GM18951 (cell line): ENCODE measurements at regions not wholly inside any gene's neighbourhood (a gene's known extent, or its start where the extent isn't known, plus 50 kb on each side); places are given as distances from the start of the nearest gene placed in this dataset.
"Not testable (repeated sequence)": the region's sequence is repeated elsewhere in the genome, so short reads cannot be mapped to it uniquely, and the experiment has no call there.

ENCODE experiments used
- POLR2A ChIP-seq: IDR thresholded peaks from 4 replicates; pipeline ENCODE4 v1.6.1; 2011; ENCODE audit warnings: mild to moderate bottlenecking; ENCODE audit not compliant: insufficient read length, insufficient read depth; ENCODE audit errors: extremely low read depth
- in situ Hi-C: fragments of 300-500 bp; cut with MboI; formaldehyde crosslinking; loops from one replicate; pipeline ENCODE4 v1.12.0; 2022; ENCODE audit warnings: low sequenced_read_pairs, mixed read lengths, inconsistent platforms; ENCODE audit not compliant: unreplicated experiment

DNA sequence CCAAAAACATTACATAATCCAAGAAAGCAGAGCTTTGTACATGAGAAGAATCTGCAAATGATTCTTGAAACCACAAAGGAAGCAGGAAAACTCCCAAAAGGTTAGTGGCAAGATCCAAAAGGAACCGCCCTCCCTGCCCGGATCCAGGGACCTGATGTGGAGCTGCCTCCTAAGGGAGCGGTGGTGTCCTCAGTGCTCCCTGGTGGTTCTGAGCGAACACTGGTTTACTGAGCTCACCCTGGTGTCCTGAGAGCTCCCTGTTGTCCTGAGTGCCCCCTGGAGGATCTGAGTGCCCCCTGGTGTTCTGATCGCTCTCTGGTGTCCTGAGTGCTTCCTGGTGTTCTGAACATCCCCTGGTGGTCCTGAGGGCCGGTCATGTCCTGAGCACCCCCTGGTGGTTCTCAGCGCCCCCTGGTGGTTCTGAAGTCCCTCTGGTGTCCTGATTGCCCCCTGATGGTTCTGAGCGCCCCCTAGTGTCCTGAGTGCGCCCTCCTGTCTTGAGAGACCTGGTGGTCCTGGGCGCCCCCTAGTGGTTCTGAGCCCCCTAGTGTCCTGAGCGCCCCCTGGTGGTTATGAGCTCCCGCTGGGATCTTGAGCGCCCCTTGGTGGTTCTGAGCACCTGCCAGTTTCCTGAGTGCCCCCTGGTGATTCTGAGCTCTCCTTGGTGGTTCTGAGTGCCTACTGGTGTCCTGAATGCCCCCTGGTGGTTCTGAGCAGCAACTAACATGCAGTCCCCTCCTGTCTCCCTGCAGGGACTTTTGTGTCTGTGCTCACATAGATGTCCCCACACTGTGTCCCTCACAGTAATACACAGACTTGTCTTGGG, 891.1 kb downstream of the TMEM121 start:
- in situ Hi-C loops = no loop called here
- no peak for TF ChIP-seq POLR2A

DNA sequence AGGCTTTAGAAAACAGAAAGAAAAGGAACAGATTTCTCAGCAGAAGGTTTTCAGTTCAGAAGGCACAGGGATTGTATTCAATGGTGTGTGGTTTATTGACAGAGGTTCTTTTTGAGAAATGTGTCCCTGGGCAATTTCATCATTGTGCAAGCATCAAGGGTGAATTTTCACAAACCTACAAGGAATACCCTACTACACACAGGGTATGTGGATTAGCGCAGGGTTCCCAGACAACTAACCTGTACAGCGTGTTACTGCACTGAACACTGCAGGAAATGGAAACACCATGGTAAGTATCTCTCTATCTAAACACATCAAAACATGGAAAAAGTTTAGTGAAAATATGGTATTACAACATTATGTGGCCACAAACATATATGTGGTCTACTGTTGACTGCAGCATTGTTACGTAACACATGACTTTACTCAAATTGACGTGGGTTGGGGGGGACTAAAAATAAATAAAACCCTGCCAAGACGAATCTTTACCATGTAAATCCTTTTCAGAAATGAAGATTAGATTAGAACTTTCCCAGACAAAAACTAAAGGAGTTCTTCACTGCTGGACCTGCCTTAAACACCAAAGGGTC, 893.1 kb downstream of the TMEM121 start:
- in situ Hi-C loops = no loop called here
- TF ChIP-seq POLR2A = no peak

DNA sequence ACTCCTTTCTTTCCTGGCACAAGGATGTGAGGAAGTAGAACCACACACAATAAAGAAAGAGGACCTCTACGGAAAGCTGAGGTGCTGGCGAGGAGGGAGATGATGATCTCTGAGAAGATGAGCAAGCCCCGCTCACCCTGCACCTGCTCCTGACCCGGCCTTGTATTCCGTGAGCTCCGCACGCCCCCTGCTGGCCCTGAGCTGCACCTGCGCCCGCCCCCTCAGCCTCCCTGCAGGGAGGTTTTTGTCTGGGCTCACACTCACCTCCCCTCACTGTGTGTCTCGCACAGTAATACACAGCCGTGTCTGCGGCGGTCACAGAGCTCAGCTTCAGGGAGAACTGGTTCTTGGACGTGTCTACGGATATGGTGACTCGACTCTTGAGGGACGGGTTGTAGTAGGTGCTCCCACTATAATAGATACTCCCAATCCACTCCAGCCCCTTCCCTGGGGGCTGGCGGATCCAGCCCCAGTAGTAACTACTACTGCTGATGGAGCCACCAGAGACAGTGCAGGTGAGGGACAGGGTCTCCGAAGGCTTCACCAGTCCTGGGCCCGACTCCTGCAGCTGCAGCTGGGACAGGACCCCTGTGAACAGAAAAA, 895.1 kb downstream of the TMEM121 start:
- in situ Hi-C loops = not testable (repeated sequence)

DNA sequence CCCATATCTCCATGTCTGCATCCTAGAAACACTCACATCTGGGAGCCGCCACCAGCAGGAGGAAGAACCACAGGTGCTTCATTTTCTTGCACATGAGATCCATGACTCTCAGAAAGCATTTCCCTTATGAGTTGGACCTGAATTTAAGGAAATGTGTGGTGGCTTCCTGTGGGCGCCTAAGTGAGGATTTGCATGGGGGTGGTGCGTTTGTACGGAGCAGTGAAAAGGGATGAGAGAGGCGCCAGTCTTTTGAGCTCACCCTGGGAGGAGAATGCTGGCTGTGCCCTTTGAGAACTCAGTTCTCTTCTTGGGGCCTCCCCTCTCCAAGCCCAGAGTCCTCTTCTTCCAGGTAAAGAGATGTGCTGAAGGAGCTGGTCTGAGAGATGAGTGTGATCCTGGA, 895.7 kb downstream of the TMEM121 start:
- in situ Hi-C loops = no loop called here
- peak; percentile 29 for TF ChIP-seq POLR2A

DNA sequence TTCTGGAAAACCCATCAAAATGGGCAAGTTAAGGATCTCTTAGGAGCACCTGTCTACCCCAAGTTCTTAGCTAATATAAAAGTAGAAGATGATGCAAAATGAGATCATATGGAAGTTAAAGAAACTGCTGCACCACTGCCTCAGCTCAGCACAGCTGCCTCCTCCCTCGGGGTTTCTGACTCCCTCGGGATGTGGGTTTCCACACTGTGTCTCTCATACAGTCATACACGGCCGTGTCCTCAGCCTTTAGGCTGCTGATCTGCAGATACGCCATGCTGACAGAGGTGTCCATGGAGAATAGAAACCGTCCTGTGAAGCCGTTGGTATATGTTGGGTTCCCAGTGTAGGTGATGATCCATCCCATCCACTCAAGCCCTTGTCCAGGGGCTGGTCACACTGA, 898.8 kb downstream of the TMEM121 start:
- in situ Hi-C loops = not testable (repeated sequence)

DNA sequence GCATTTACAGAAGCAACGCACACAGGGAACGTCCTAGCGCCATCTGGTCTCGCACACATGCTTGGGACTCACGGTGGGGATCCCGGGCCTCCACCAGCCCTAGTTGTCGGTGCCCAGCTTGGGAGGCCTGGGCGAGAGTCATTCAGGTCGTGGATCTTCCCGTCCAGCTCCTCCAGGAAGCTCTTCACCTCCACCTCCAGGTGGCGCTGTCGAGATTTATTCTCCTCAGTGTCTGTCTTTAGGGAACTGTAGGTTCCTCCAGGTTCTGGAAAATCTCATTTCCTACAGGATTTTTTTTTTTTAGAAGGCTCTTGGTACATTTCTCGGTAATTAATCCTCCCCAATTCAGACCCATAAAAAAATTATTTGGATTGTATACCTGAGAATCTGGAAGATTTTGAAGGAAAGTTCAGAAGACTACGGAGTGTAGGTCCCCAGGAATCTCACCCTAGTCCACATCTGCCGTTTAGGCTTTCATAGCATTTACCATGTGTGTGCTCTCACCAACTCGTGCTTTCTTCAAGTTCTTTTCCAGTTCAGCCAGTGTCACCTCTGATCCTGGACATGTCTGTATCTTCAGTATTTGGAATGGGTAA, 910.0 kb downstream of the TMEM121 start:
- in situ Hi-C loops = no loop called here
- TF ChIP-seq POLR2A = no peak

DNA sequence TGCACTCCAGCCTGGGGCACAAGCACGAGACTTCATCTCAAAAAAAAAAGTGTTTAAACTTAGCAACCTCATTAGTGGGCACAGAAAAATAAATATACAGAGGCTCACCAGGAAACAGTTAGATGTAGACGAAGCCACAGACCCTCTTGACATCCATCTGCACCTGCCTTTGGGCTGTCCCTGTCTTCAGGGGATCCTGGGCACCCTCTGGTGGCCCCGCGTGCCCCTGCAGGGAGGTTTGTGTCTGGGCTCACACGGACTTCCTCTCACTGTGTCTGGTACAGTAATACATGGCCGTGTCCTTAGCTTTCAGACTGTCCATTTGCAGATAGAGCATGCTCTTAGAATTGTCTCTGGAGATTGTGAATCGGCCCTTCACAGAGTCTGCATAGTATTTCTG, 916.5 kb downstream of the TMEM121 start:
- TF ChIP-seq POLR2A = no peak
- in situ Hi-C loops = no loop called here

DNA sequence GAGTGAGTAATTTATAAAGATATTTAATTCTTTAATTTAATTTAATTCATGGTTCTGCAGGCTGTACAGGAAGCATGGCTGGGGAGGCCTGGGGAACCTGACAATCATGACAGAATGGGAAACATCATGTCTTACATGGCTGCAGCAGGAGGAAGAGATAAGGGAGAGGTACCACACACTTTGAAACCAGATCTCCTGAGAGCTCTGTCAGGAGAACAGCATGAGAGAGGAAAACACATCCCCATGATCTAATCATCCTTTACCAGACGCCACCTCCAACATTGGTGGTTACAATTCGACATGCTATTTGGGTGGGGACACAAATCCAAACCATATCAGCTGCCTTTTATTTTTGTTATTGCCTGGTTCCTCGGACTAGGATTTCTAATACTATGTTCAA, 928.6 kb downstream of the TMEM121 start:
- in situ Hi-C loops = no loop called here
- TF ChIP-seq POLR2A = no peak

DNA sequence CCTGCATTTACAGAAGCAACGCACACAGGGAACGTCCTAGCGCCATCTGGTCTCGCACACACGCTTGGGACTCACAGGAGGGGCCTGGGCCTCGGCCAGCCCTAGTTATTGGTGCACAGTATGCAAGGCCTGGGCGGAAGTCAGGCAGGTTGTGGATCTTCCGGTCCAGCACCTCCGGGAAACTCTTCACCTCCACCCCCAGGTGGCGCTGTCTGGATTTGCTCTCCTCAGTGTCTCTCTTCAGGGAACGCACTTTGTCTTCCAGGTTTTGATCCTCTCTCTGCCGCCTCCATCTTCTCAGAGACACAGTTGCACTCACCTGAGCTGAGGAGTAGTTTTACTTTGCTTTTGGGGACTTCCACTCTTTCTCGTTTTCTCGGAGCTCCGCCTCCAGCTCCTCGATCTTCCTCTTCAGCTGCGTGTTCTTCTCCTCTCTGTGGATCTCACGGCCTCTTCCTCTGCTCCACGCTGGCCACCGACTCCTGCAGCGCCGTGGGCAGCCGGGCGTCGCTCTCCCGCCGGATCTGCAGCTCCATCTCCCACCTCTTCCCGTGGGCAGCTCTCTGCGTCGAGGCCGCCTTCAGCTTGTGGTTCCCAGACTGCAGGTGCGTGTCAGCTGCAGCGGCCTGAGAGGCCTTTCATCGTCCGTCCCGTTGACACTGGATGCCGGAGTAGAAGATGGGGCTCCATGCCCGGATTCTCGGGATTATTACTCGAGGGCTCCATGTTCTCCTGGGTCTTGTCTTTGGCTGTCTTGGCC, 933.8 kb downstream of the TMEM121 start:
- TF ChIP-seq POLR2A = no peak
- in situ Hi-C loops = no loop called here

DNA sequence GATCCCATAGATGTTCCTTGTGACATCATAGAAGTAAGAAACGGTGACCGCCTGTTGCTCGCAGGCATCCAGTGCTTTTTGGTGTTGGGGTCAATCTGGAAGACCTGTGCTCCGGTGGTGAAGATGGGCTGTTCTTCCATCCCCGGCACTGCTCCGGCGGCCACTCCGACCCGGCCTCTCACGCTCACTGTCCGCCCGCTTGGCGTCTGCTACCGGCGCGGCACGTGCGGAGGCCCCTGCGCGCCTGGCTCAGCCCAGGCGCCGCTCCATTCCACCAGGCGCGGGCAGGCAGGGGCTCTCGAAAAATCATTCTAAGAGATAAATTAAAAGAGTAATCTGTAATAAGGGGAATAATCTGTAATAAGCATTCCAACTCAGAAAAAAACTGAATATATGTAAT, 934.5 kb downstream of the TMEM121 start:
- in situ Hi-C loops = no loop called here
- TF ChIP-seq POLR2A = no peak

DNA sequence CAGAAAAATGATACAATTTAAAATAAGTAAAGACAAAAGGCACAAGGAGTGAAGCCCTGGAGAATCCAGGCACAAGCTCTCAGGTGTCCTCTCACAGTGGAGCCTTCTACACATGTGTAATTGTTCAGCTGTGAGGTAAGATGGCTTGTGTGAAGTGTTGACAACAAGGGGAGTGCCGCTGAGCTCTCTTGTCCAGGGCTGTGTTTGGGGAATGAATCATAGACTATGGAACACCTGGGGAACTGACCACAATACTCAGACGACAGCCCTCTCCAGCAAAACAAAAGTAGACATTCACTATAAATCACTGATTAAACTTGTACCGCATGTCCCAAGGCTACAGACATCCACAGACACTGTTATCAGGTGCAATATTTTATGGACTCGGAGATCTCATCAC, 940.1 kb downstream of the TMEM121 start:
- in situ Hi-C loops = not testable (repeated sequence)

DNA sequence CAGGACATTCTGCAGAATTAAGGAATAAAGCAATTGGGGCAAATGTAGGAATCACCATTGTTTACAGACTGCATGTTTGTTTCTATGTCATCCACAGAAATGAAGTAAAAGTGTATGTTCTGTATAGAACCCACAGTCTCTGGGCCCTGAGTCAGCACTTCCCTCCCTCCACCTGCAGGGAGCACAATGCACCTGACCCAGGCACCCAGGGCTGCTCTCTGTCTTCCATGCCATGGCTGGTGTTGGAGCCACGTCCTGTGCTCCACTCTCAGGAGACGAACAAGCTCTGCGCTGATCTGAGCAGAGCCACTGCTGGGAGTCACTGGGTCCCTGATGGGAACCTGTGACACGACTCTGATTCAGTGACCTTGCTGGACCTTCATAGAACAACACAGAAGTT, 942.5 kb downstream of the TMEM121 start:
- in situ Hi-C loops = not testable (repeated sequence)

DNA sequence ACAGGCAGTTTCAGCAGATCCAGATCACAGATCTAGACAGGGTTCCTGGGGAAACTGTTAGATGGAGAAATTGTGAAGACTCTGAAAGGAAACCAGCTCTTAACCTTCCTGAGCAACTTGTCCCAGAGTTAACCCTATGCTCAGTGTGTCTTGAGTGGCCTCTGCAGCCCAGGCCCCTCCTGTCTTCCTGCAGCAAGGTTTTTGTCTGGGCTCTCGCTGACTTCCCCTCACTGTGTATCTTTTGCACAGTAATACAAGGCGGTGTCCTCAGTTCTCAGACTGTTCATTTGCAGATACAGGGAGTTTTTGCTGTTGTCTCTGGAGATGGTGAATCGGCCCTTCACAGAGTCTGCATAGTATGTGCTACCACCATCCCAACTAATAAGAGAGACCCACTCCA, 943.6 kb downstream of the TMEM121 start:
- in situ Hi-C loops = not testable (repeated sequence)

DNA sequence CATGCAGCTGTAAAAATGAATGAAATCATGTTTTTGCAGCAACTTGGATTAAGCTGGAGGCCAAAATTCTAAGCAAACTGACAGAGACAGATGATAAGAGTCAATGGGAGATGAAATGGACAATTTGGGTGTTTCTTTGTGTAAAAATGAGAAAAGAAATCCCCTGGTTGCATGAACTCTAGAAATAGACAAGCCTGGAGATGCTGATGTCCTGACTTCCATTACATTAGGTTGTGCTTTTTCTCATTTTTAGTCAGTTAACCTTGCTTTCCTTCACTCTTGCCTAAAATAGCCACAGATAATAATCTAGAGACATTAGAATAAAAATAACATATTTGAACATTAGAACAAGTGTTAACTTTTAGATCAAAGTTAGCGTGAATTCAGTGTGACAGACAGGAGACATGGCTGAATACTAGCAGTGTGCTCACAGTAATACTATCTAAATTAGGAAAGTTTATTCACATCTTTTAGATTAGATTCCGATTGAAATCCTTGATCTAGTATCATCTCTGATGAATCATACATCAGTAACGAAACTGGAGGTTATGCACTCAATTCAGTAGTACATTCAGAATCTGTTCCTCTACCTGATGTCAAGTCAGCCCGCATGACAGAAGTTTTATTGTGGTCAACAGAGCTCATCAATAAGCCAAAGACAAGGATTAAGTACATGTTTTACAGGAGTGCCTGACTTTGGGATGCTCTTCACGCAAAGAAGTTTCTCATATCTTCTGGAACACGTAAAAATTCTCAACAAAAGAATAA, 948.1 kb downstream of the TMEM121 start:
- in situ Hi-C loops = not testable (repeated sequence)

DNA sequence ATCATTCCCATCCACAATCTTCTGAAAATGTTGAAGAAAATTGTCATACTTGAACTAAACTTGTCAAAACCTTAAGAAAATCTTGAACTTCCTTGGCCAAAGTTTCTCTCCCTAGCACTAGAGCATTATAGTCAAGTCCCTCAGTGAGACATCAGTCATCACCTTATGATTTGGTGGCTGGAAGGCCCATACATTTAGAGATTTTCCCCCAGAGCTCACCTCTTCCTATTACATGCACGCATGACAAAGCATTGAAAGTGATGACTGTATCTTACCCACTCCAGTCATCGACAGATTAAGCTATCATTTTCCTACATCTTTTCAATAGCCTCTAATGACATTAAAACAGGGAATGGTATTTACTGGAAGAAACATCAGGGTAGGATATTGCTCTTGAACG, 948.8 kb downstream of the TMEM121 start:
- in situ Hi-C loops = not testable (repeated sequence)

DNA sequence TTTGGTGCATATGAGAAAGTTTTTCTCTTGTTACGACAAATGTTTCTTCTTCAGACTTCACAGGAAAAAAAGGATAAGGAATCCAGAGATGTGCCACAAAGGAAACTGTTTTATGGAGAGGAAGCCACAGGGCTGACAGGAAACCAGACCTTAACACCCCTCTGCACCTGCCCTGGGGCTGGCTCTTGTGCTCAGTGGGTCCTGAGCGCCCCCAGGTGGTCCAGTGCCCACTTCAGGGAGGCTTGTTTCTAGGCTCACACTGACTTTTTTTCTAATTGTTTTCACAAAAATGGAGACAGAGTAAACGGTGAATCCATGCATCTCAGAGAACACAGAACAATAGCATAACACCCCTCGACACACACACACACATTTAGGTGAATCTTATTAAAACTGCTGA, 951.2 kb downstream of the TMEM121 start:
- in situ Hi-C loops = not testable (repeated sequence)

DNA sequence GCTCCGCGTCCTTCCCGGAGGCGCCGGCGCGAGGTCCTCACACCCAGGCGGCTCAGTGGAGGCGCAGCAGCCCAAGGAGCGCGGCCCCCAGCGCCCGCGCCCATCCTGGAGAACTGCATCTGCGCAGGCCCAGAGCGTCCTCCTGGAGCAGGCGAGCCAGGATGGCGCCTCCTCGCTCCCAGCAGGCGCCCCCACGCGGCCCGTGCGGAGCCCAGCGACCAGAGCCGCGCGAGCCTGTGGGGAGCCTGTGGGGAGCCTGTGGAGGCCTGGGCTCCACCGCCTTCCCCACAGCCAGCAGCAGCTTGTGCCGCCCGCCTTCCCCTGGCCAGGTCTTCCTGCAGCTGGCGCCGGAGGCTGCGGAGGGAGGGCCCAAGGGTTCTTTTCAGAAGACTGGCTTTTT, 953.9 kb downstream of the TMEM121 start:
- in situ Hi-C loops = not testable (repeated sequence)

DNA sequence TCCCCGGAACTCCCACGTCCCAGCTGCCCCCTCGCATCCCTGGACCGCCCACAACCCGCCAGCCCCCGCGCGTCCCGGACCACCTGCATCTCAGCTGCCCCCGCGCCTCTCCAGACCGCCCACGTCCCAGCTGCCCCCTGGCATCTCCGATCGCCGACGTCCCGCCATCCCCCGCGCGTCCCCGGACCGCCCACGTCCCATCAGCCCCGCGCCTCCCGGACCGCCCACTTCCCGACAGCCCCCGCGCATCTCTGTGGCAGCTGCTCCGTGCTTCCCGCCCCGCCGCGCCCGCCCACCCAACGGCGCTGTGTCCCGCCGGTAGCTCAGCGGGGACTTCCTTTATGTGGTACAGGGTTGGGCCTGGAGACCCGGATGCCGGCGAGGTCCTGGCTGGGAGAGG, 955.8 kb downstream of the TMEM121 start:
- in situ Hi-C loops = not testable (repeated sequence)
